Uterus (tissue), 3 donors: ENCODE measurements at regions not wholly inside any gene's neighbourhood (a gene's known extent, or its start where the extent isn't known, plus 50 kb on each side); places are given as distances from the start of the nearest gene placed in this dataset.

Experiments
- DNase-seq, 2 donors: peaks; one replicate each; pipeline ENCODE4 v3.0.0-alpha.2; 2019 to 2020
- H3K27ac ChIP-seq, 2 donors: fragments of 200-600 bp; sonication (generic); 1 replicate in 1 of 2; 2 replicates in 1 of 2; pipeline ENCODE4 v1.5.1; 2016 to 2018
- H3K27me3 ChIP-seq, 2 donors: fragments of 200-600 bp; sonication (generic); one replicate each; pipeline ENCODE4 v1.5.1; 2018 to 2019; ENCODE audit warnings: control low read depth in 1 of 2
- H3K36me3 ChIP-seq, 2 donors: fragments of 200-600 bp; sonication (generic); one replicate each; pipeline ENCODE4 v1.5.1; 2019; ENCODE audit warnings: control low read depth in 1 of 2
- H3K4me1 ChIP-seq, 2 donors: fragments of 200-600 bp; sonication (generic); one replicate each; pipeline ENCODE4 v1.5.1; 2018 to 2019; ENCODE audit warnings: control low read depth in 1 of 2
- H3K4me3 ChIP-seq, 2 donors: fragments of 200-600 bp; sonication (generic); 1 replicate in 1 of 2; 2 replicates in 1 of 2; pipeline ENCODE4 v1.5.1; 2018 to 2019; ENCODE audit warnings: mild to moderate bottlenecking in 1 of 2
- H3K9me3 ChIP-seq, 2 donors: fragments of 200-600 bp; sonication (generic); one replicate each; pipeline ENCODE4 v1.5.1; 2019; ENCODE audit warnings: control low read depth in 1 of 2
- POLR2A ChIP-seq, 2 donors: fragments of 450-650 bp; IDR thresholded peaks; one replicate each; pipeline ENCODE4 v1.6.1; 2016; ENCODE audit warnings: antibody characterized with exemption in 2 of 2, mild to moderate bottlenecking in 1 of 2, moderate library complexity in 1 of 2
- intact Hi-C: fragments of 100-400 bp; cut with DNase I; formaldehyde crosslinking; loops from one replicate; pipeline ENCODE4 v1.15.1; 2023; ENCODE audit warnings: low total_unique reads
- TF ChIP-seq, protein P1 (sequence below), 4 experiments: fragments of 200-600 bp in 2 of 4; fragments of 450-650 bp in 2 of 4; sonication (generic) in 2 of 4; IDR thresholded peaks; one replicate each; pipeline ENCODE4 v1.5.1; 2016 to 2019; ENCODE audit warnings: antibody characterized with exemption in 4 of 4, mild to moderate bottlenecking in 2 of 4, moderate library complexity in 1 of 4
- donor health status: DM: yes; HTN: yes; CAD: no.

DNA sequence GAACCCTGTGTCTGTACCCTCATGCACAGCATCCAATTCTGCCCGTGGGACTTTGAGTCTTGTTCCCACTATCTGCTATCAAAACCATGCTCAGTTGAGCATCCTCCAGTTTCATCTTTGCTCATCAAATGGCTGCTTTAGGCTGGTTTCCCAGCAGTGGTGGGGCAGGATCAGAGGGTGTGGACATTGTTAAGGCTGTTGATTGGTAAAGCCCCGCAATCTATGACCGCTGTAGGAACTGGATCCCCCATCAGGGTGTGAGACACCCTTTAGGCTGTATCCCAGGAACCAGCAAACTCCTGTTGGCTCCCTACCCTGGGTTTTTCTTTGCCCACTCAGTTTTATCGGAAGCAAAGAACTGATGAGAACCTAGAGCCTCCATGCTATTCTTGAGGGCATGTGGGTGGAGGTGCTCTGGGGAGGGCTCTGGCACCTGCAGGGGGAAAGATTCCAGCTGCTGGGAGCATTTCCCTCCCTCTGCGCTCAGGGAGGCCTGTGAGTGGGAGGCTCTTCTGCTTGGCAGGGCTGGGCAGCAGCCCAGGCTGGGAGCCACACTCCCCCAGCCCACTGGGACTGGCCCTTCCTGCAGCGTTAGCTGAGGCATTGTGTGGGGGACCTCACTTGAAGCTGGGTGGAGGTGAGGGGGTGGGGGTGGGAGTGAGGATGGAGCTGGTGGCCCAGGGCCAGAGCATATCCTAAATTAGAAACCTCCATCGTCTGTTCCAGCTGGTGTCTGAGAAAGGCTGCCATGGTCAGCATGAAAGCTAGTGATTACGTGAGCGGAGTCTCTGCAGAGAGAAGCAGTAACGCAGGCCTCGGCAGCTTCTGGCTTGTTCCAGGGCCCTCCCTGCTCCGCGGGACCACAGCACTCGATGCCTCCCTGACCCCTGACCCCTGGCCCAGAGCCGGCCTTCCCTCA lies 160.6 kb downstream of the IRF8 start:
- H3K4me3 ChIP-seq, result no peak overlapping the region
- TF ChIP-seq, protein P1, sequence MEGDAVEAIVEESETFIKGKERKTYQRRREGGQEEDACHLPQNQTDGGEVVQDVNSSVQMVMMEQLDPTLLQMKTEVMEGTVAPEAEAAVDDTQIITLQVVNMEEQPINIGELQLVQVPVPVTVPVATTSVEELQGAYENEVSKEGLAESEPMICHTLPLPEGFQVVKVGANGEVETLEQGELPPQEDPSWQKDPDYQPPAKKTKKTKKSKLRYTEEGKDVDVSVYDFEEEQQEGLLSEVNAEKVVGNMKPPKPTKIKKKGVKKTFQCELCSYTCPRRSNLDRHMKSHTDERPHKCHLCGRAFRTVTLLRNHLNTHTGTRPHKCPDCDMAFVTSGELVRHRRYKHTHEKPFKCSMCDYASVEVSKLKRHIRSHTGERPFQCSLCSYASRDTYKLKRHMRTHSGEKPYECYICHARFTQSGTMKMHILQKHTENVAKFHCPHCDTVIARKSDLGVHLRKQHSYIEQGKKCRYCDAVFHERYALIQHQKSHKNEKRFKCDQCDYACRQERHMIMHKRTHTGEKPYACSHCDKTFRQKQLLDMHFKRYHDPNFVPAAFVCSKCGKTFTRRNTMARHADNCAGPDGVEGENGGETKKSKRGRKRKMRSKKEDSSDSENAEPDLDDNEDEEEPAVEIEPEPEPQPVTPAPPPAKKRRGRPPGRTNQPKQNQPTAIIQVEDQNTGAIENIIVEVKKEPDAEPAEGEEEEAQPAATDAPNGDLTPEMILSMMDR (IDR thresholded peaks at IDR 0.05), result no peak
- no peak for TF ChIP-seq POLR2A (IDR thresholded peaks at IDR 0.05)
- H3K4me1 ChIP-seq, result peaks cover 0 to 16% of the 10 kb centered on the region in 2 donors
- peak overlapping the region in 1 of 2 donors; percentile 58 for H3K27ac ChIP-seq
- no peaks in the 10 kb centered on the region for H3K9me3 ChIP-seq
- H3K36me3 ChIP-seq, result no peaks in the 10 kb centered on the region
- intact Hi-C loops, result no loop called here
- DNase-seq, result peak; percentile 24 to 52
- H3K27me3 ChIP-seq, result no peaks in the 10 kb centered on the region

DNA sequence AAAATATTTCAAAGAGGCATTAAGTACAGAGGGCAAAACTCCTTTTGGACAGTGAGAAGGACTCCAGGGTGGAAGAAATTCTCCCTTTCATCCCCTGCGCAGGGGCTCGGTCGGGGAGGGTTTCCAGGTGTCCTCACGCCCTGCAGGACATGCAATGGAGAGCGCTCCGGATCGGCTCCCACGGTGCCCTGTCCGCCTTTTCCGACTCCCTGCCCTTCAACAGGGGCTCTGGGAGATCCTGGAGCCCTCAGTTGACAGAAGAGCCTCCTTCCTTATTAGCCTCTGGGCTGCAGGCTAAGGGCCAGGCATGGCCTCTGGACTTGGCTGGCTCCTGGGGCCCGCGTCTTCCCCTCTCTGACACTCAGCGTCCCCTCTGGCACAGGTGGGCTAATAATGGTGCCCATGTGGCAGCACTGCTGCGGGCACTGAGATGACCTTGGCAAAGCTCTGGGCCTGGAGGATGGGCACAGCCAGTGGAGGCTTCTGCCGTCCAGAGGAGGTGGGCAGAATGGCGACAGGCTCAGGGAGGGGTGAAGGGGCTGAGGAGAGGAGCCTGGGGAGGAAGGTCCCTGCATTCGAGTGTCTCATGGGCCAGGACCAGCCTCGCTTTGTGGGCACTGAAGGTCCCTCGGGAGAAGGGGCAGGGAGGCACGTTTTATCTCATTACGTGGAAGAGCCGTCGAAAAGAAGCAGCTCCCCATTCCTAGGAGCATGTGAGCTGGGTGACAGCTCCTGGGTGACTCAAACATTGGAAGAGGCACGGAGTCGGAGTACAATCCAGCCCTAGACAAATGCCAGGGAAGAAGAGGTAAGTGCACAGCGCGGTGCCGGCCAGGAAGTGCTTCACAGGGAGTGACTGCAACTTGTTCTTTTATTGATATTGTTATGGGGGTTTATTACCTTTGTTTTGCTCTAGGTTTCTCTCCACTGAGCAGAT lies 161.7 kb downstream of the IRF8 start:
- H3K4me3 ChIP-seq, result no peak overlapping the region
- TF ChIP-seq, protein P1 (IDR thresholded peaks at IDR 0.05), result no peak
- H3K27me3 ChIP-seq, result no peaks in the 10 kb centered on the region
- H3K36me3 ChIP-seq, result no peaks in the 10 kb centered on the region
- DNase-seq, result no peak
- H3K27ac ChIP-seq, result peak overlapping the region in 1 of 2 donors; percentile 58
- H3K9me3 ChIP-seq, result no peaks in the 10 kb centered on the region
- intact Hi-C loops, result no loop called here
- peaks cover 0 to 16% of the 10 kb centered on the region in 2 donors for H3K4me1 ChIP-seq

DNA sequence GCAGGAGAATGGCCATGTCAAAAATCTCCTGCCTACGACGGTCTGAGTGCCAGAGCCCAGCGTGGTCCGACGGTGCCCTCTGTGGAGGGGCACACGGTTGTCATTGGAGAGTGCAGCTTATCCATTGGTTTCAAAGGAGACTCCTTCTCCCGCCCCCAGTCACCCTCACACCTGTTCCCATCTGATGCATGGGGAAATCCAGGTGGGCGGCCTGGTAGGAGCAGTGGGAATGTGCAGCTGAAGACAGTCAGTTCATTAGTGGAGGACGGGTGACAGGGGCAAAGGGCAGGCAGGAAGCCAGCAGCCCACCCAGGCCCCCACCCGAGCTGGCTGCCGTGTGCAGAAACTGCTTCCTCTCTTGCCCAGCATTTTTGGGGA lies 162.3 kb downstream of the IRF8 start:
- no peaks in the 10 kb centered on the region for H3K27me3 ChIP-seq
- DNase-seq, result no peak
- no peaks in the 10 kb centered on the region for H3K36me3 ChIP-seq
- intact Hi-C loops, result no loop called here
- peaks cover 0 to 16% of the 10 kb centered on the region in 2 donors for H3K4me1 ChIP-seq
- H3K27ac ChIP-seq, result no peak overlapping the region
- H3K9me3 ChIP-seq, result no peaks in the 10 kb centered on the region
- TF ChIP-seq, protein P1 (IDR thresholded peaks at IDR 0.05), result no peak
- TF ChIP-seq POLR2A (IDR thresholded peaks at IDR 0.05), result no peak
- no peak overlapping the region for H3K4me3 ChIP-seq

DNA sequence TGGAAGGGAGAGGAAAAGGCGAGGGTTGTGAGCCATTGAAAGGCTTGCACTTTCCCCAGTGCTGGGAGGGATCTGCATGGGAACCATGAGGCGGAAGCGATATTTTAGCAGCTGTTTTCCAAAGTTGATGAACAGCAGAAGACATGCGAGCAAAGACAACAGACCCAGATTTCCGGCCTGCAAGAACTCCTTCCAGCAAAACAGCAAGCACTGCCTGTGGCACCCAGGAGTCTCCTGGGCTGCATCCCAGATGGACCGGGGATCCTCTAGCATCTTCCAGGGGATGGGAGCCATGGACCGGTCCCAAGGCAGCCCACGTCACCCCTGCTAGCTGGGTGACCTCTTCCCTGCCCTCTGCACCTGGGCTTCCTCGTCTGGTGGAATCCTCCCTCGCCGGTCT lies 162.8 kb downstream of the IRF8 start:
- no peak overlapping the region for H3K4me3 ChIP-seq
- intact Hi-C loops, result no loop called here
- peaks cover 0 to 16% of the 10 kb centered on the region in 2 donors for H3K4me1 ChIP-seq
- H3K27ac ChIP-seq, result no peak overlapping the region
- no peaks in the 10 kb centered on the region for H3K9me3 ChIP-seq
- DNase-seq, result peak in 1 of 2 donors; percentile 26
- H3K36me3 ChIP-seq, result no peaks in the 10 kb centered on the region
- H3K27me3 ChIP-seq, result no peaks in the 10 kb centered on the region
- TF ChIP-seq POLR2A (IDR thresholded peaks at IDR 0.05), result no peak
- TF ChIP-seq, protein P1 (IDR thresholded peaks at IDR 0.05), result no peak
